Amniotic stem cell (primary cell): ENCODE measurements at regions not wholly inside any gene's neighbourhood (a gene's known extent, or its start where the extent isn't known, plus 50 kb on each side); places are given as distances from the start of the nearest gene placed in this dataset.

Experiments
- DNase-seq: peaks from one replicate; lab custom pipeline; 2025; lab: John Stamatoyannopoulos, UW

DNA sequence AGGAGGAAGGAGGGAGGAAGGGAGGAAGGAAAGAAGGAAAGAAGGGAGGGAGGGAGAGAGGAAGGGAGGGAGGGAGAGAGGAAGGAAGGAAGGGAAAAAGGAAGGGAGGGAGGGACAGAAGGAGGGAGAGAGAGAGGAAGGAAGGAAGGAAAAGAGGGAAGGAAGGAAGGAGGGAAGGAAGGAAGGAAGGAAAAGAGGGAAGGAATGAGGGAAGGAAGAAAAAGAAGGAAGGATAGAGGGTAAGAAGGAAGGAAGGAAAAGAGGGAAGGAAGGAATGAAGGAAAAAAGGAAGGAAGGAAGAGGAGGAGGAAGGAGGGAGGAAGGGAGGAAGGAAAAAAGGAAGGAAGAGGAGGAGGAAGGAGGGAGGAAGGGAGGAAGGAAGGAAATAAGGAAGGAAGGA is 796.8 kb downstream of the ARAP2 start:
- no peak for DNase-seq

DNA sequence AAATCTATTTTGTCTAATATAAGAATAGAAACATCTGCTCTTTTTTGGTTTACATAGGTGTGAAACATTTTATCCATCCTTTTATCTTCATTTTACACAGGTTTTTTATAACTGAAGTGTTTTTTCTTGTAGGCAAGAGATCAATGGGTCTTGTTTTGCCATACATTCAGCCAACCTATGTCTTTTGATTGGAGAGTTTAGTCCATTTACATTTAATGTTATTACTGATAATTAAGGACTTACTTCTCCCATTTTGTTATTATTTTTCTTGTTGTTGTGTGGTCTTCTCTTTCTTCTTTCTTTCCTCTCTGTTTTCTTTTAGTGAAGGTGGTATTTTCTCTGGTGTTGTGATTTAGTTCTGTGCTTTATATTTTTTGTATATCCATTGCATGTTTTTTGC is 785.3 kb downstream of the ARAP2 start:
- DNase-seq: no peak

DNA sequence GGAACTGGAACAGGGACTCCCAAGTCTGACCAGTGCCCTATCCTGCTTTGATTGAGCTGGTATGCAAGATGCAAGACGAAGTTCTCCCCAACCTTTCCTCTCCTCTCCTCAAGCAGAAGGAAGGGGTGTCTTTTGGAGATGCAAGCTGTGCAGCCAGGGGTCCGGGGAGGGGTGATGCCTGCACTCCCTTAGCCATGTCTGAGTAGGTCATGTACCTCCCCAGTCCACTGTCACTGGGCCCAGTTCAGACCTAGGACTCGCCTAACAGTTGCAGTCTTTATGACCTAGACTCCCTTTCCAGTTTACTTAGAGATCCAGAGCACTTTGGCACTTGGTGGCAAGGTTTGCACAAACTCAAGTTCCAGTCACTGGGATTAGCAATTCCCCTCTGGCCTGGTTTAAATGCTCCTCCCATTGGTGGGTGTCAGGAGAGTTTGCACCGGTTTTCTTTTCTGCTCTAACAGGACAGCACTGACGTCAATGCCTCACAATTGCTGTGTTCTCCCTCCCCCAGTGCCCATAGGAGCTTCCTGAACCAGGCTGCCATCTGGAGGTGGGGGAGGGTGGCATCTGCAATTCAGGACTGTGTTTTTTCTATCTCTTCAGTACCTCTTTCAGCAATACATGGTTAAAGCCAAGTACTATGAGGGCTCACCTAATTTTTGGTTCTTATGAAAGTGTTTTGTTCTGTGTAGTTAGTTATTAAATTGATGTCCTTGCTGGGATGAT is 782.2 kb downstream of the ARAP2 start:
- no peak for DNase-seq

DNA sequence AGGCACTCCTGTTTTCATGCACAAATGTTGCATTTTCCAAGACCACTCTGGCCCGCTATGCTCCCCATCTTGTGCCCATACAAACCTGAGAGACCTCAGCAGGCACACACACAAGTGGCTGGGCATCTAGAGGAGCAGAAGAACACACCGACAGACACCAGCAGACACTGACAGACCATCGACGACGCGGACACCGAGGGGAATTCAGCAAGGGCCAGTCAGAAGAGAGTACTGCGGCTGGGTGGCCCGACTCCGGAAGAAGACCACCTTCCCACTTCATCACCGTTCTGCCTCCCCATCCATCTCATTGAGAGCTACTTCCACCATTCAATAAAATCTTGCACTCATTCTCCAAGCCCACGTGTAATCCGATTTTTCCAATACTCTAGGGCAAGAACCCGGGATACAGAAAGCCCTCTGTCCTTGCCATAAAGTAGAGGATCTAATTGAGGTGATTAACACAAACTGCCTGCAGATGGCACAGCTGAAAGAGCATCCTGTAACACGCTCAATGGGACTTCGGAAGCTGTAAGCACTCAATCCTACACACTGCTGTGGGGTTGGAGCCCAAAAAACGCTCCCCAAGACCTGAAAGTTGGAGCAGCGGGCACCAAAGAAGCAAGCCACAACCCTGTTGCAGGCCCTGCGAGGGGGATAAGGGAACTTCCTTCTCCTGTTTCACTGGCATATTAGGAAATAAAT is 780.9 kb downstream of the ARAP2 start:
- DNase-seq: no peak

DNA sequence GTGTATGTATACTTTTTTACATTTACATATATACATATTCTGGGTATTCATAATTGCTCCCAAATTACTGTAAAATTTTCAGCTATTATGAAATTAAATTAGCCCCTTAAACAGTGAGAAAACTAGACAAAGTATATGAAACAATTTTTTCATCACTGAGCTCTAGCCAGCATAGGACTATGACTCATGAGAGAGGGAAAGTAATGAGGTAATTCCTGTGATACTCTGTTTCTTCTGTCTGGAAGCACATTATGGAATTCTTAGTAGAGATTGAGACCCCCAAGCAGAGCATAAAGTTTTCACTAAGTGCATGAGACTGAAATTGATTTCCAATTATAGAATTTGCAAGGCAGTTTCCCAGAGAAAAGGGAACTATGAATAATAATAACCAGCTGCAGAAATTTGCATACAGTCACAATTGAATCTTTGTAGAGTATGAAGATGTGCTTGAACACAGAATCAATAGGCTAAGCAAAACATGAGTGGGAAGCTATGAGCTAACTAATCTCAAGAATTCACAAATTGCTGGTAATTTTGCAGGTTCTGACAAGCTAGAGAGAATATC is 779.3 kb downstream of the ARAP2 start:
- no peak for DNase-seq

DNA sequence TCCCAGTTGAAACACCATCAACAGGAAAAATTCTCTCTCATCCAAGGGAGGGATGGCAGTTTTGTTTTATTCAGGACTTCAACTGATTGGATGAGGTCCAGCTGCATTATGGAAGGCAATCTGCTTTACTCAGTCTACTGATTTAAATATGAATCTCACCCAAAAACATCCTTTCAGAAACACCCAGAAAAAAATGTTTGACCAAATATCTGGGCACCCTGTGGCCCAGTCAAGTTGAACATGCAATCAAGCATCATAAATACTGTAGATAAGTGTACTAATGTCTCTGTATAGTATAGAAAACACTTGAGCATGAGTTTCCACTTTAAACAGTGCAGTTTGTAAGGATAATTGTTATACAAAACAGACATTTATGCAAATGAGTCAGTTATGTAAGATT is 753.2 kb downstream of the ARAP2 start:
- DNase-seq: no peak

DNA sequence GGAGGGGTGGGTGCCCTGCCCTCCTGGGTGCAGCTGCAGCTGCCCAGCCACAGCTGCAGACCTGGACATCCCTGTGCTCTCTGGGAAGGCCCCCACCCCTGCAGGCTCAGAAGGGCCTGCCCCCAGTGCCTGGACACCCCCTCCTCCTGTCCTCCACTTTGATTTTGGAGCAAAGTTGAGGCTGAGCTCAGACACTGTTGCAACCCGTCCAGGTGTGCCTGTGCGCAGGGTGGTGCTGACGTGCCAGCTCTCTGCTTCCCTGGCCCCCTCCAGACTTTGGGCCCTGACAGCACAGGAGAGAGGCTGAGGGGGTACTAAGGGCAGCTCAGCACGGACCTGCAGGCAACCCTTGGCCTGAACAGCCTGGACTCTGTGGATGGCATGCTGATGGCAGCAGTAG is 750.3 kb downstream of the ARAP2 start:
- no peak for DNase-seq

DNA sequence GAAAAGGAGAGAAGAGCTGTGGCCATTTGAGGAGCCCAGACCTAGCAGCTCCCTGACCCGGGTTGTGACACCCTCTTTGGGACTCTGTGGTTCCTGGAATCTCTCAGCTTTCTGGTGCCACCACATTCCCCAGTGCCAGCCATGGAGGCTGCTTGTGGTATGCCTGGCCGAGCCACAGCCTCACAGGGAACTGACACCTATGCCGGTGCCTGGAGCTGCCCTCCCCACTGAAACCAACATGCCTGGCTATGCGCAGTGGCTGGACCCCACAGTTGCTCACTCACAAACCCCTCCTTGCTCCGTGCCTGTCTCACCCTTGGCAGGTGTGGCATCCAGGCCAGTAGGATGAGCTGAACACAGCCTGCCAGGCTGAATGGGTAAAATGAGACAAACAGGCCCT is 749.4 kb downstream of the ARAP2 start:
- DNase-seq: no peak

DNA sequence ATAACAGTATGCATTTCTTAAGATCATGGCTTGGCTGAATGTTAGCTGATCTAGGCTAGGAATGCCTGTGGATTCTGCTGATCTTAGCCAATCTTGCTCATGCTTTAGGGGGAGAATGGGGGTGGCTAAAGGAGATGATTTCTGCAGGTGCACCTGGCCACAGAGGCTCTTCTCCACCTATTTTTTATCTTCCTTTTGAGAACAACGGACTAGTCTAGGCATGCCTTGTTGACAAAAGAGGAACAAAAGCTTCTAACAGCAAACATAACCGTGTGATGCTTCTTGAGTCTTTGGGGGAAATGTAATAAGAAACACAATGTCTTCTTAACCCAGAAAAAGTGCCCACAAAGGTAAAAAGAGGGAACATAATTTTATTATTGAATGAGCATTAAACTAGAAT is 743.5 kb downstream of the ARAP2 start:
- no peak for DNase-seq

DNA sequence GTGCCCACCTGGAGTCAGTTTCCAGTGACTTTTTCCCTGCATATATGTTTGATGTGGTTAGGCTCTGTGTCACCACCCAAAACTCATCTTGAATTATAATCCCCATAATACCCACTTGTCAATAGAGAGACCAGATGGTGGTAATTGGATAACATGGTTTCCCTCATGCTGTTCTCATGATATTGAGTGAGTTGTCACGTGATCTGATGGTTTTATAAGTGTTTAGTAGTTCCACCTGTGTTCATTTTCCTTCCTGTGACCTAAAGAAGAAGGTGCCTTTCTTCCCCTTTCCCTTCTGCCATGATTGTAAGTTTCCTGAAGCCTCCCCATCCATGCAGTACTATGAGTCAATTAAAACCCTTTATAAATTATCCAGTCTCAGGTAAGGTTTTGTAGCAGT is 740.9 kb downstream of the ARAP2 start:
- no peak for DNase-seq

DNA sequence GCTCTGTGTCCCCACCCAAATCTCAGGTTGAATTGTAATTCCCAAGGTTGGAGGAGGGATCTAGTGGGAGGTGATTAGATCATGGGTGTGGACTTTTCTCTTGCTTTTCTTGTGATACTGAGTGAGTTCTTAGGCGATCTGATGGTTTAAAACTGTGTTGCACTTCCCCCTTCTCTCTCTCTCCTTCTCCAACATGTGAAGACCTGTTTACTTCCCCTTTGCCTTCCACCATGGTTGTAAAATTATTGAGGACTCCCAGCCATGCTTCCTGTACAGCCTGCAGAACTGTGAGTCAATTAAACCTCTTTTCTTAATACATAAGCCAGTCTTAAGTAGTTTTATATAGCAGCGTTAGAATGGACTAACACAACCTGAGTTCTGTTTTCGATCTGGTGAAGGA is 738.2 kb downstream of the ARAP2 start:
- no peak for DNase-seq

DNA sequence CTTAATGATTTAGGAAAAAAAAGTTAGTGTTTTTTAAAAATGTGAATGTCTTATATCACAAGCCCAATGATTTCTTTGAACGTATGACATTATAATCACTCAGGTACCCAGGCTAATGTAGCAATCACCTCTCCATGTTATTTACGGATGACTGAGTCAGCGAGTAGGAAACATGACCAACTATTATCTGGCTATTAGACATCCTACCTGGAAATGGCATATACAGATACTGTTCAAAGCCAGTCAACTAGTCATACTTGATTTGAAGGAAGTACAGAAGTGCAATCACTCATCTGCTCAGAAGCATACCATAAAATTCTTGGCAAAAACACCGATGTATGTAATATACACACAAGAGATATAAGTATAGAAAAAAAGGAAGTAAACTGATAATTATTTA is 732.5 kb downstream of the ARAP2 start:
- DNase-seq: no peak

DNA sequence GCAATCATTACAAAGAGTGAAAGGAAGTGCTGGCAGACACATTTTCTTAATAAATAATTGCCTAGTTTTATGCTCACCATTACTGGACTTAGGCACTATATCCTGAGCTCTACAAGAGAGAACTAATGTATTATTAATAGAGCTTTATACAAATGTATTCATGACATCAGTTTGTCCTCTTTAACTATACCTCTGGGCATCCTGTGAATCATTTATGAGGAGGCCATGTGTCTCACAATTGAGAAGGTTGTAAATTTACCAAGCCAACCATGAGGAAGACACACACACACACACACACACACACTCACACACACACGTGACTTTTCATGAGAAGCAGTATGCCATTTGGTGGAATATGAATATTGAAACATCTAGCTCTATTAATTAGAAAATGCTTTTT is 728.2 kb downstream of the ARAP2 start:
- no peak for DNase-seq

DNA sequence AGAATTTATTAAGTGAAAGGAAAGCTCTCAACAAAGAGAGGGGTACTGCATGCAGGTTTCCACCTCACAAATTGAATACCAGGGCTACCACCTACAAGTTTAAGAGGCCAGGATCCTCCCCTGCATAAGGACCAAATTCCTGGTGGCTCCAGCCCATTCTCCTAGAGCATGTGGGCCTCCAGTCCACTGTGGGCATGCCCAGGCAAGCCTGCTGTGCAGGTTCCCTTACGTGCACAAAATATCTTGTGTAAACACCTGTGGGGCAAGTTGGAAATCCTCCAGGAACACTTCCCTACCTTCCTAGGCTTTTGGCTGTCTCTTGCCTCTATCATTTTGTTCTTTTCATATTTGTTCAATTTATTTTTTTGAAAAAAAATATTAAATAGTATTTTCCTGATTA is 724.3 kb downstream of the ARAP2 start:
- no peak for DNase-seq

DNA sequence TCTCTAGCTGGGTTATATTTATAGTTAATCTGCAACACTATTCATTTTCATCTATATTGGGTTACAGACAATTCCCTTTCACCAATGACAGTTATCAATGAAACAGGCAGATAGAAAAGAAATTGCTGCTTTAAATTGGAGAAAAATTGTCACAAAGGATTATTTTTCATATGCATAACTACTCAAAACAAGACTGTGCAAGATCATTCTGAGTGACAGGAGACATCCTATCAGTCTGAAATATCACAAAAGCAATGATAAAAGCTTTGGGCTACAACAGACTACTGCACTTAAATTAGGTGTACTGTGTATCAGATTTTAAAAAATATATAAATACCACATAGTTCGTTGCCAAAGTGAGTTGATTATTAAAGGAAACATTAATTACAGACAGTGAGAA is 722.6 kb downstream of the ARAP2 start:
- no peak for DNase-seq

DNA sequence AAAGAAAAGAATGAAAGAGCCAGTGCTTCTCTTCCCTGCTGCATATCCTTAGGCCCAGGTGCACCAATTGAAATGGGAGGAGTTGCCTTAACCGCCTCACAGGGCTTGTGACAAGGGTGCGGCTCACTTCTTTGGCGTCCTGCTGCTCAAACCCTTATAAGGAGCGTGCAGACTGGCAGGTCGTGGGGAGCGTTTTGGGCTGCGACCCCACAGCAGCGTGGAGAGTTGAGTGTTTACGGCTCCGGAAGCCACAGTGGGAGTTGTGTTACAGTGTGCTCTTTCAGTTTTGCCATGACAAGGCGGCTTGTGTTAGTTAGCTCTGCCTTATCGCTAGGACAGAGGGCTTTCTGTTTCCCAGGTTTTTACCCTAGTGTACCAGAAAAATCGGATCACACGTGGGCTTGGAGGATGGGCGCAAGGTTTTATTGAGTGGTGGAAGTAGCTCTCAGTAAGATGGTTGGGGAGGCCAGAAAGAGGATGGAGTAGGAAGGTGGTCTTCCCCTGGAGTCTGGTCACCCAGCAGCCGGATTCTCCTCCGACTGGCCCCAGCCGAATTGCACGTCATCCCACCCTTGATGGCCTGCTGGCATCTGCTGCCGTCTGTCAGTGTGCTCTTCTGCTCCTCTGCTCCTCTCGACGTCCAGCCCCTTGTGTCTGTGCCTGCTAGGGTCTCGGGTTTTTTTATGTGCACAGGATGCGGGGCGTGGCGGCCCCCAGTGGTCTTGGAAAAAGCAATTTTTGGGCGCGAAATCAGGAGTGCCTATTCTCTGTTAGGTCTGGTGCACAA is 718.9 kb downstream of the ARAP2 start:
- DNase-seq: no peak

DNA sequence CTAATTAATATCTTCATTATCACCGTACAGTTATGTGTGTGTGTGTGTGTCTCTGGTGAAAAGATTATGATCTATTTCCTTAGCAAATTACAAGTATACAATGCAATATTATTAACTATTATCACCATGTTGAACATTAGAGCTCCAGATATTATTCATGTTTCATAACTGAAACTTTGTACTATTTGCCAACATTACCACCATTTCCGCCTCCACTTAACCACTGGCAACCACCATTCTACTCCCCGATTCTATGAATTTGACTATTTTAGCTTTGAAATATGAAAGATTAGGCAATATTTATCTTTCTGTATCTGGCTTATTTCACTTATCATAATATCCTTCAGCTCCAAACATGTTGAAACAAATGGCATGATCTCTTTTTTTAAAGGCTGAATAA is 717.9 kb downstream of the ARAP2 start:
- DNase-seq: no peak

DNA sequence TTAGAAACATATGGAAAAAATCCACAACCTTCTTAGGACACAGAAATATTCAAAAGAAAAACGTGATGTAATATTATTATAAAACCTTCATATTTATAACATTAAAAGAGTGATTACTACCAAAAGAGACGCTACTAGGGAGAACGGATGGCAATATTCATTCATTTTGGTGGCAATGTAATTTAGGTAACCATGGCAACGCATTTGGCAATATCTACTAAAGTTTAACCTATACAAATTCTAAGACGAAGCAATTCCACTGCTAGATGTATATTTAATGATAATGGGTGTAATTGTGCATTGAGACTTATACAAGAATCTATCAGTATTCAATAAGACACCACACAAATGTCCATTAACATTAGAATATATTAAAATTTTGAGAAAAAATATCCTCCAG is 709.4 kb downstream of the ARAP2 start:
- no peak for DNase-seq

DNA sequence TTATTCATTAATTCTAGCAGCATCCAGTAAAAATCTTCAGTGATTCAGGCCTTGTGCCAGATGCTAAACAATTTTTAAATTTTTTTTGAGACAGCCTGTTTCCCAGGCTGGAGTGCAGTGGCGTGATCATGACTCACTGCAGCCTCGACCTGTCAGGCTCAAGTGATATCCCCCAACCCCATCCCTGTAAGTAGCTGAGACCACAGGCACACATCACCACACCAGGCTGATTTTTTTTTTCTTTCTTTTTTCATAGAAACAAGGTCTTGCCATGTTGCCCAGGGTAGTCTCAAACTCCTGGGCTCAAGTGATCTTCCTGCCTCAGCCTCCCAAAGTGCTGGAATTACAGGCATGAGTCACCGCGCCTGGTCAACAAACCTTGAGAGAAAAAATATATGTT is 705.5 kb downstream of the ARAP2 start:
- DNase-seq: no peak

DNA sequence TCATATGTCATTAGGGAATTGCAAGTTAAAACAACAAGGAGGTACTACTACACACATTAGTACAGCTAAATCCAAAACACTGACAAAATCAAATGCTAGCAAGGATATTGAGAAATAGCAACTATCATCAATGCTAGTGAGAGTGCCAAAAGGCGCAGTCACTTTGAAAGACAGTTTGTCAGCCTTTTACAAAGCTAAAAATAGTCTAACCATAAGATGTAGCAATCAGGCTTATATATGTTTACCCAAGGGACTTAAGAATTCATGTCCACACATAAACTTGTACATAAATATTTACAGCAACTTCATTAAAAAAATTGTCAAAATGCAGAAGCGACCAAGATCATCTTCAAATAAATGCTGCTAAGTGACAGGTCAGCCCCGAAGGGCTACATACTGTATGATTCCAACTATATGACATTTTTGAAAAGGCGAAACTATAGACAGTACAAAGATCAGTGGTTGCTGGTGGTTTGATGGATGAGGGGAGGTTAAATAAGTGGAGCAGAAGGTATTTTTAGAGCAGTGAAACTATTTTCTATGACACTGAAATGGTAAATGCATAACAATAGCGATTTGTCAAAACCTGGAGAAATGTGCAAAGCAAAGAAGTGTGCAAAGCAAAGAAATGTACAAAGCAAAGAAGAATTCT is 704.8 kb downstream of the ARAP2 start:
- no peak for DNase-seq

DNA sequence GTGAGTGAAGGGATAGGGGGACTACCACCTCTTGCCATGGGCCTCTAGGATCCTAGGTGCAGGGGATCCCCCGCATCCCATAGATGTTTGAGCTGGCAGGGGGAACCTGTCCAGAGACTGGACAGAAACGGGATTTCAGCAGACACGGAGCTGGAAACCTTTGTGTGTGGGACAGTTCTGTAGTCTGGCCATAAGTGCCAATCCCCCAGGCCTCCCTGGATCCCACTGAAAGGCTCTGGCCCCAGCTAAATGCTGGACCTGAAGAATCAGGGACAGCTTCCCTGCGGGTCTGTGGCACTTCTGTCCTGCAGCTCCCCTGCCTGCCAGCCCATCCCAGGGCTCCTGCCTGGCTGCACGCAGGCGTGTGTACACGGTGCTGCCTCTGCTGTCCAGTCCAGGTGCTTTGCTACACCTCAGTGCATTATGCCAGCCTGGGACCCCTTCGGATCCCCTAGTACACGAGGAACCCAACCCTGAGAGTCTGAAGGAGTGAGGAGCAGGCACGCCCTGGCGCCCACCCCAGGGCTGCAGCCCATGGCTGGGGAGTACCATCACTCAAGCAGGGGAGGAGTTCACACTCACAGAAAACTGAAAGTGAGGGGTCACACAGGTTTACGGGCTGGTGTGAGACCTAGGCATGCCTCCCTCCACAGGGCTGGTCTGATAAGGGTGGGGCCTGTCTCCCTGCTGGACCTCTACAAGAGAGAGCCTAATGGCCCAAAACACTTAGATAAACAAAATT is 703.0 kb downstream of the ARAP2 start:
- DNase-seq: no peak

DNA sequence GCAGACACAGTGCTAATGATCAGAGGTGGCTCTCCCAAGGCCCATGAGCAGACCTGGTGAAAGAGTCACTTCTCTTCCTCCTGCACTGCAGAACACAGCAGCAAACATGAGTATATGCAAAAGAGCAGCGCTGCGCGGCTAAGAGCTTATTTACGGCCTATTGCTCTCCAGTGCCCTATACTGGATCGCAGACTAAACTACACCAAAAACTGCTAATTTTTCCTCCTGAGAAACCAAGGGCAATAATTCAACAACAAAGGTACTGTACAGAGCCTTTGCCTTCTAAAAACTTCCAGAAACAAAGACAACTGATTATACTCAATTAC is 702.5 kb downstream of the ARAP2 start:
- no peak for DNase-seq
